K562 (cell line): ENCODE measurements at regions not wholly inside any gene's neighbourhood (a gene's known extent, or its start where the extent isn't known, plus 50 kb on each side); places are given as distances from the start of the nearest gene placed in this dataset.

Experiments used
- ATAC-seq: fragments of 200-7000 bp; cut with Tn5 transposase; 3 replicates; pipeline ENCODE4 v1.9.1; 2020; ENCODE audit warnings: moderate library complexity
- BruUV-seq: library from RNA; stranded (reverse); fragments of 400-500 nt; replicated peaks from 2 replicates; lab custom pipeline; 2021; lab: Mats Ljungman, UMichigan
- CTCF ChIA-PET: fragments of 300-600 bp; formaldehyde crosslinking; extraction: SDS; loops from one replicate; lab custom pipeline; 2021; ENCODE audit warnings: low intra/inter-chr PET ratio; lab: Yijun Ruan, JAX
- POLR2A ChIA-PET: fragments of 300-600, 350-650 bp; sonication (Branson Sonifier 250); formaldehyde crosslinking; extraction: SDS; loops from one replicate; lab custom pipeline; 2021; ENCODE audit warnings: antibody characterized with exemption, inconsistent platforms; lab: Yijun Ruan, JAX
- DNase-seq, 4 experiments: peaks; one replicate each; pipeline versions ENCODE4 v3.0.0 to v3.0.0-alpha.2; 2011 to 2018; ENCODE audit warnings: low spot score in 3 of 4, mixed read lengths in 3 of 4; ENCODE audit errors: extremely low read depth in 1 of 4
- FAIRE-seq: peaks from 2 replicates; lab custom pipeline; 2011; peaks lifted over from hg19 to GRCh38; lab: Jason Lieb, UNC
- H2AFZ ChIP-seq: 2 replicates; pipeline ENCODE4 v1.6.0; 2011; ENCODE audit warnings: low read depth, low read length, control low read depth, inconsistent platforms
- H3K27ac ChIP-seq: fragments of 200-600 bp; 3 replicates; pipeline ENCODE4 v1.8.0; 2011; ENCODE audit warnings: low read depth, mild to moderate bottlenecking, control low read depth, inconsistent platforms, low read length, moderate library complexity, mixed read lengths; ENCODE audit errors: extremely low read depth
- H3K27me3 ChIP-seq, 2 experiments: fragments of 300-600 bp in 1 of 2; 2 replicates in 1 of 2; 3 replicates in 1 of 2; pipeline versions ENCODE4 v1.6.0 to v1.8.0; 2011; ENCODE audit warnings: inconsistent platforms in 2 of 2, low read length in 2 of 2, mild to moderate bottlenecking in 1 of 2, mixed read lengths in 1 of 2, moderate library complexity in 1 of 2; ENCODE audit not compliant: control insufficient read depth in 2 of 2, insufficient read depth in 2 of 2
- H3K36me3 ChIP-seq: fragments of 300-600 bp; 3 replicates; pipeline ENCODE4 v1.8.0; 2011; ENCODE audit warnings: mild to moderate bottlenecking, low read length, inconsistent platforms; ENCODE audit not compliant: control insufficient read depth, insufficient read depth
- H3K4me1 ChIP-seq, 2 experiments: fragments of 200-600 bp in 1 of 2; replicated peaks in 1 of 2; 2 replicates in 1 of 2; 3 replicates in 1 of 2; pipeline versions ENCODE4 v1.5.1 to v1.8.0; 2011; ENCODE audit warnings: inconsistent platforms in 2 of 2, low read length in 2 of 2, mild to moderate bottlenecking in 1 of 2, mixed read lengths in 1 of 2, moderate library complexity in 1 of 2; ENCODE audit not compliant: control insufficient read depth in 2 of 2, insufficient read depth in 2 of 2
- H3K4me2 ChIP-seq: 2 replicates; pipeline ENCODE4 v1.6.1; 2011; ENCODE audit warnings: low read length, control low read depth, inconsistent platforms, mixed read lengths; ENCODE audit not compliant: insufficient read depth
- H3K4me3 ChIP-seq: fragments of 200-600 bp; sonication (generic), shearing (Covaris generic); 2 replicates; pipeline ENCODE4 v1.5.1; 2016; ENCODE audit warnings: control low read depth, inconsistent platforms
- H3K79me2 ChIP-seq: fragments of 200-600 bp; 3 replicates; pipeline ENCODE4 v1.8.0; 2011; ENCODE audit warnings: low read length, inconsistent platforms; ENCODE audit not compliant: control insufficient read depth, insufficient read depth
- H3K9ac ChIP-seq, 2 experiments: 2 replicates each; pipeline versions ENCODE4 v1.6.0 to v1.6.1; 2011; ENCODE audit warnings: low read depth in 2 of 2, low read length in 2 of 2, control low read depth in 1 of 2, inconsistent platforms in 1 of 2, mild to moderate bottlenecking in 1 of 2, mixed read lengths in 1 of 2; ENCODE audit not compliant: insufficient read depth in 1 of 2
- H3K9me1 ChIP-seq: one replicate; pipeline ENCODE4 v1.6.0; 2011; ENCODE audit warnings: inconsistent platforms, mild to moderate bottlenecking, low read length, moderate library complexity; ENCODE audit not compliant: control insufficient read depth, insufficient read depth
- H3K9me3 ChIP-seq: replicated peaks from 2 replicates; pipeline ENCODE4 v1.5.1; 2011; ENCODE audit warnings: low read depth, low read length, inconsistent platforms; ENCODE audit not compliant: control insufficient read depth, insufficient read depth
- H4K20me1 ChIP-seq: replicated peaks from 2 replicates; pipeline ENCODE4 v1.6.1; 2011; ENCODE audit warnings: low read length, inconsistent platforms, mixed read lengths; ENCODE audit not compliant: control insufficient read depth, insufficient read depth
- CEBPB ChIP-seq: fragments of 450-650 bp; IDR thresholded peaks from 2 replicates; pipeline ENCODE4 v1.6.1; 2016; ENCODE audit warnings: missing genetic modification characterization, missing compliant biosample characterization
- EP400 ChIP-seq: fragments of 450-650 bp; IDR thresholded peaks from 2 replicates; pipeline ENCODE4 v1.6.1; 2017; ENCODE audit warnings: antibody characterized with exemption, mild to moderate bottlenecking, moderate library complexity
- IFI16 ChIP-seq: fragments of 250-450 bp; sonication (Bioruptor Pico); IDR thresholded peaks from 2 replicates; pipeline ENCODE4 v2.1.2; 2022; ENCODE audit warnings: mild to moderate bottlenecking, inconsistent platforms
- ILF3 ChIP-seq: fragments of 450-650 bp; IDR thresholded peaks from 2 replicates; pipeline ENCODE4 v1.6.1; 2018; ENCODE audit warnings: antibody characterized with exemption, mild to moderate bottlenecking, moderate library complexity, borderline replicate concordance
- ZNF140 ChIP-seq: fragments of 250-450 bp; sonication (Bioruptor Pico); IDR thresholded peaks from 2 replicates; pipeline ENCODE4 v1.8.0; 2021; ENCODE audit warnings: moderate library complexity, mild to moderate bottlenecking, inconsistent platforms
- whole genome bisulfite sequencing: fragments of 100-300 bp; shearing (Covaris generic); methylation state at CpG from one replicate; pipeline ENCODE4 v1.1.6; 2016; ENCODE audit warnings: low coverage, mixed read lengths; ENCODE audit not compliant: insufficient coverage; ENCODE audit errors: missing lambda C conversion rate; 5-methylcytosine and 5-hydroxymethylcytosine counted together
- in situ Hi-C: fragments of 300-500 bp; cut with MboI; formaldehyde crosslinking; loops from 4 replicates; pipeline ENCODE4 v1.15.0; 2018; ENCODE audit warnings: inconsistent platforms, mixed read lengths
- intact Hi-C: fragments of 100-400 bp; cut with micrococcal nuclease; formaldehyde crosslinking; loops from 2 replicates; pipeline ENCODE4 v1.14.2; 2022

DNA sequence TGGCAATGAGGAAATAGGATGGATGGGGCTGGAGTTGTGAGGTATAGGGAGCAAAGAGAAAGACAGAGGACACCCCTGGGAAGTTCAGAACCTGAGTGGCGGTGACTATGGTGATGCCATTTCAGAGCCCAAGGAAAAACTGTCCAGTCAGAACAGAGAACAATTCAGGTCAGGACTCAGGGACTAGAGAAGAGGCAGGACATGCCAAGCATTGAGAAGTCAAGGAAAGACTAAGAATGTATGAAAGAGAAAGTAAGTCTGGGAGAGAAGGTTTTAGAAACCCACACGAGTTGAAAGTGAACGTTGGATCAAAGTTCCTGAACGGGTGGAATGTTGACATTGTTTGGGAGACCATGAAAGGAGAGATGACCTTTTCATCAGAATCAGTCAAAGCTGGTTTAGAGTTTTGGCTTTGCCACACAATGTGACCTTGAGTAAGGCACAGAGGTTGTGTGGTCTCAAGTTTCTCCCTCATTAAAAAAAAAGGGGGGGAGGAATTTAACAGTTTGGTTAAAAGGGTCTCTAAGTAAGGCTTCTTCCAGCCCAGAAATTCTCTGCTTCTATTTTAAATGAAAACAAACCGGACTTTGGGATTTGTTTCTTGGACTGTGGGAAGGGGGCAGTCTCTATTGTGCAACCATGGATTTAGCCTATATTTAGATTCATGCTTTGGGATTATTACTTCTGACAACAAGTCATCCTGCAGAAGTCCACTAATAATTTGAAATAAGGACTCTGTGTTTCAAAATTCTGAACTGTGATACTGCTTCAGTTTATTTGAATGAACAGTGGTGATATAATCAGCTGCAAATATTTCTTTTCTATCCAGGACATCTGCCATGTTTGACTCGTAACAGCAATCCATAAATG is 315.9 kb upstream of the TBL1XR1 start (continued):
- TF ChIP-seq IFI16 (CRISPR knock-in tag) (no peak), ILF3 (no peak), CEBPB (tag) (0 out of 2 replicates have a peak, but pooled peaks have one; percentile 16), EP400 (no peak)

- no peak for ATAC-seq
- BruUV-seq: no TSS peak
- H3K9me3 ChIP-seq: no peaks in the 10 kb centered on the region
- no peak overlapping the region for H3K27ac ChIP-seq
- no peaks in the 10 kb centered on the region for H3K4me1 ChIP-seq
- no peaks in the 10 kb centered on the region for H4K20me1 ChIP-seq
- no peaks in the 10 kb centered on the region for H3K27me3 ChIP-seq
- no peak for DNase-seq
- H3K9me1 ChIP-seq: no peaks in the 10 kb centered on the region
- POLR2A ChIA-PET: interaction anchor here (1.0 kb wide), 1 partner anchor 9 kb away, joined by 3 read pairs; no protein-coding TSS in a partner anchor
- H3K9ac ChIP-seq: no peak overlapping the region
- no peak for TF ChIP-seq ZNF140 (CRISPR knock-in tag)
- no peak overlapping the region for H2AFZ ChIP-seq
- H3K79me2 ChIP-seq: no peaks in the 10 kb centered on the region
- H3K36me3 ChIP-seq: no peaks in the 10 kb centered on the region
- in situ Hi-C loops: no loop called here
- WGBS: 28% methylated on average over 10 of the region's 10 CpGs
- intact Hi-C loops: no loop called here
- no peak overlapping the region for H3K4me3 ChIP-seq
- CTCF ChIA-PET: no interaction called here
- FAIRE-seq: no peak
- H3K4me2 ChIP-seq: no peak overlapping the region
Observed at GRCh38 chr3:177513815-177514610, 316.7 kb upstream of the TBL1XR1 start.
